HG03064 (cell line): ENCODE measurements at regions not wholly inside any gene's neighbourhood (a gene's known extent, or its start where the extent isn't known, plus 50 kb on each side); places are given as distances from the start of the nearest gene placed in this dataset.
"Not testable (repeated sequence)": the region's sequence is repeated elsewhere in the genome, so short reads cannot be mapped to it uniquely, and the experiment has no call there.

Source experiments
- ATAC-seq: cut with Tn5 transposase; IDR thresholded peaks from one replicate; pipeline ENCODE4 v1.9.1; 2021; ENCODE audit warnings: low read depth; ENCODE audit not compliant: unreplicated experiment

DNA sequence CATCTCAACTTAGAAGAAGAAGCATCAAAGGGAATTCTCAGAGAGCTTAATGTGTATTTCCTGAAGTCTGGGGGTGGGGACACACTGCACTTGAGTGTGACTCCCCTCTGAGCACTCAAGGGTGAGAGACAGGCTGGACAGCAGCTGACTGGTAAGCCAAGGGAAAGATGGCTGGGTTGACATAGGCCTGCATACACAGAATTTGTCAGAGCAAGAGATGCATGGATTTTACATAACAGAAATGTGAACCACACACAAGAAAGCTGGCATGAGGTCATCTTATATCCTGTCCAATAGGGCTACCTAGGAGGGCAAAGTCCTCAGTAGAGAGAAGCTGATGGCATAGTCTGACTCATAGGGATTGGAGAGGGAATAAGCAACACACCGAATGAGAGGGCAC, 114.3 kb upstream of the EPB41L4A start:
- peak; percentile 38 for ATAC-seq

DNA sequence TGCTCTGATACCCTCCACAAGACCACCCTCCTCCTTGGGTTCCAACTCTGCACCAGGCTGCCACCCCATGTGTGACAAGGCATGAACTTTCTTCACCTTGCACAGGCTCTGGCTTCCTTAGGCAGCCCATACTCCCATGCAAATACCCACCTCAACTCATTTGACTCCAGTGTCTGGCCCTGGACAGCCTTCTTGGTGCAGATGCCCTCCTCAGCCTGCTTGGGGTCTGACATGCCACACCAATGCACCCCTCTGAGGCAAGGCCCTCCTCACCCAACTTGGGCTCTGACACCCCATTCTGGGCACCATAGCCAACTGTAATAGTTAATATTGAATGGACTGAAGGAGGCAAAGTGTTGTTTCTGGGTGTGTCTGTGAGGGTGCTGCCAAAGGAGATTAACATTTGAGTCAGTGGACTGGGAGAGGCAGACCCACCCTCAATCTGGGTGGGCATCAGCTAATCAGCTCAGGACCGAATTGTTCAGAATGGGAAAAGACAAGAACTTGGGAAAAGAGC, 115.0 kb upstream of the EPB41L4A start:
- no peak for ATAC-seq

DNA sequence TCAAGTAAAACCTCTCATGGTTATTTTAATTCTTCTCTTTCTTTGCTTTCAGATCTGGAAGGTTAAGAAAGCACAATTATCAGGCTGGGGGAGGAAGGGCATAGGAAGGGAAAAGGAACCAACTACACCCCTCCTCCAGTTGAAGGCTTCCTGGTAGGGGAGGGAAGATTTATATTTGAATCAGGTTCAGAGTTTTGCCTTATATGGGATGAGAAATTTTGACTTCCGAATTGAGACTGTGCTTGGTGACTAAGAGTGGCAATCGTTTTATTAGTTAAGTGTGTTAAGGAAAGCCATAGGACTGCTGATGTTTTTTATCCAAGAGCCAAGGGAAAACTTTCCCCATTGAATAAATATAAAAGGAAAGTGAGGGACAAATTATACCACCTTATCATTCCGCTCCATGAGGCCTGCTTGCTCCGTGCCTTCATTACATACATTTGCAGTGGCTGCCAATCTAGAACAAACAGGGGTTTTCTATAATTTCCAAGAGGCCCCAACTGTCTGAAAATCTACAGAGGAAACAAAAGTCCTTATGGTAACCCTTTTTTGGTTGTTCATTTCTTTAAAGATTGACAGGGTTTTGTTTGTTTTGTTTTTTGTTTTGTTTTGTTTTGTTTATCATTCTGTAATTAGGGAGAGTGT, 115.7 kb upstream of the EPB41L4A start:
- no peak for ATAC-seq

DNA sequence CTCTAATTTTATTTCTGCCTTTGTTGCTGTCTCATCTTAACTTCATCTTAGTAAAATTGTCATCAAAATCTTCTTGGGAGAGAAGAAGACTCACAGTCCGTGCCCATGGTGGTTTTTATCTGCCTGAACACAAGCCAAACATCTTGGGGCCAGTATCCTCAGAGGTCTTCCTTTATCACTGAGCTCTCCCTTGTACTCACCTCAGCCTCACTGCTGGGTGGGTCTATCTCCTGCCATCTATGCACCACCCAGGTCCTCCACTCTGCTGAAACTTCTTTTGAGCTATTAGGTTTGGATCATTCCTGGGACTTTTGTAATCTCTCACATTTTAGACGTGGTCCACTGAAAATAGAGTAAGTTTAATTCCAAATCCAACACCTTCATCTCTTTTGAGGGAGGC, 116.3 kb upstream of the EPB41L4A start:
- no peak for ATAC-seq

DNA sequence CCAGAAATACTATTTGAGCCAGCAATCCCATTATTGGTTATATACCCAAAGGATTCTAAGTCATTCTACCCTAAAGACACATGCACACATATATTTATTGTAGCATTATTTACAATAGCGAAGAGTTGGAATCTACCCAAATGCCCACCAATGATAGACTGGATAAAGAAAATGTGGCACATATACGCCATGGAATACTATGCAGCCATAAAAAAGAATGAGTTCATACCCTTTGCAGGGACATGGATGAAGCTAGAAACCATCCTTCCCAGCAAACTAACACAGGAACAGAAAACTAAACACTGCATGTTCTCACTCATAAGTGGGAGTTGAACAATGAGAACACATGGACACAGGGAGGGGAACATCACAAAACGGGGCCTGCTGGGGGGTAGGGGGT, 125.5 kb upstream of the EPB41L4A start:
- not testable (repeated sequence) for ATAC-seq

DNA sequence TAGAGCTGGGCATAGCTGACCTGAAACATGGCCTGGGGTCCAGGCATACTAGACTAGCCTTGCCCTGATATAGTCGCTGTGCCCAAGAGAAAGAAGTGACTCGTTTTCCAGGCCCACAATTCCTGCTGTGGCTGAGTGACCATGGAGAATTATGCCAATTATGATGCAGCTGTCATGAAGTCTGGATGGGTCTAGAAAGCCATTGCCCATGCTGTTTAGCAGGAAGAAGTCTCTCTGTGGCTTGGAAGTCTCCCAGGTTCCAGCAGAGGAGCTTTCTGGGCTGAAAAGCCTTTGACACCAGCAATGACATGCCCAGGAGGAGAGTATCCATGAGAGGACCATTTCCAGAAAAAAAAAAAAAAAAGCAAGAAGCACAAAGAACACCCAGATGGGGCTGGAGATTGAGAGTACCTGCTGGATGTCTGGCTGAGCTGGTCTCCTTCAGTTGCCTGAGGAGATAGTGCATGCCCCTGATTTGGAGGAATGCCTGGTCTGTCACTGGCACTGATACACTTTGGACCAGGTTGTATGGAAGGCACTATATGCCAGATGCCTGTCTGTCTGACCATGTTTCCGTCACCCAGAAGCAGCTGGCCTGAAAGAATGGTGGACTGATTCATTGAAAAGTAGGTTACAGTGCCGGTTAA, 128.0 kb upstream of the EPB41L4A start:
- no peak for ATAC-seq

DNA sequence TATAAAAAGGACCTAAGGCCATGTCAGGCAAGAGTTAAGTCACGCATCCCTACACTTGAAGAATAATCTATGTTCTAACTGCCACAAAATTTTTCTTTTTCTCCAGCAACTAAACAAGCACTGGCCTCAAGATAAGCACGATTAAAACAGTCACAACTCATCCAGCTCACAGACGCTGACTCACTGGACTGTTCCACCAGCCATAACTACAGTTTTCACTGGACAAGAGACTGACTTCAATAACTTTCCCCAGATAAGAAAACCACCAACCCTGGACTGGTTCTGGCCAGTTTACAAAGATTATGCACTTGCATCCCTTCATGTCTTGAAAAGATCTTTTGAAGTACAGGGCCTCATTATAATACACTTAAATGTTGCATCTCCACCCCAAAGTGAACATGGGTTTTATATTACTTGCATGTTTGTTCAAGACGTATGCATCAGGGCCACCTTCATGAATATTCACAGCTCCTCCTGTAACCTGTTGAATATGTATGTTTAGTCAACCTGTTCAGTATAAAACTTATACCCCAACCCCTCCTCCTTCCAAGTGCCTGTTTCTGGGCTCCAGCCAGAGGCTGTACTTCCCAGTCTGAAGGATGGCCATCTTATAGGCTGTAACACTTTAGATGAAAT, 129.3 kb upstream of the EPB41L4A start:
- no peak for ATAC-seq

DNA sequence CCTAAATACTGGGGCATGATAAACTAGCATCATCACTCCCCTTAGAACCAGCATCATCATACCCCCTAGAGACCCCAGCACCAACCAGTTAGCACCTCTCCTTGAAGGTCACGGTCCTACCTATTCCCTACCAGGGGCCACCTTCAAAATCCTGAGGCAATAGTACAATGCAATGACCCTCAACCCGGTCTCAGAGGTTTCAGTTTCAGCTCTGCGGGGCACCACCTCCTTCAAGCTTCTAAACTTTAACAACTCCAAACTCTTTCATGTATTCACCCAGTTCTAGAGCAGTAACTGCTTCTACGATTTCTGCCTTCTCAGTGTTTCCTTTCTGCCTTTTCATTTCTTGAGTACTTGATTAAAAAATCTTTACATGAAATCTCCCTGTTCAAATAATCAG, 130.1 kb upstream of the EPB41L4A start:
- ATAC-seq = no peak

DNA sequence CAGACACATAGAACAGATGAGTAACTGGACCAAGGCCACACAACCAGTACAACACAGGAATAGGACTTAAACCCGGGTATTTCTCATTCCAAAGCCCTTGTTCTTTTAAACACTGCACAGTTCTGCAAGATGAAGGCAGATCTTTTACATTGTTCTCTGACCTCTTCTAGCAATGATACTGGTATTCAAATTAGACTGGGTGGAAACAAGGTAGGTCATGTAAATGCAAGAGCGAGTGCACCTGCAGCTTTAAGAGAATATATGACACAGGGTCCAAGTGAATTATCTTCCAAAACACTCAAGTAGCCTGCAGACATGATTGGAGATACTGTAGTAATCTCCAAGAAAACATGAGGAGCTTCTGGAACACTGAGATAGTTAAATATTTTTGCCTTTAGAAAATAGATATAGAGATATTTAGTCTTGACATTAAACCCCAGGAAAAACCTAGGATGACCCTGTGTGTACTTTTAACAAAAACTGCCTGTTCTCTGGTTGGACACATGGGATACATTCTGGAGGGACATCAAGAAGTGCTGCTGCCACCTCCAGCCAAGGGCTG, 130.6 kb upstream of the EPB41L4A start:
- no peak for ATAC-seq

DNA sequence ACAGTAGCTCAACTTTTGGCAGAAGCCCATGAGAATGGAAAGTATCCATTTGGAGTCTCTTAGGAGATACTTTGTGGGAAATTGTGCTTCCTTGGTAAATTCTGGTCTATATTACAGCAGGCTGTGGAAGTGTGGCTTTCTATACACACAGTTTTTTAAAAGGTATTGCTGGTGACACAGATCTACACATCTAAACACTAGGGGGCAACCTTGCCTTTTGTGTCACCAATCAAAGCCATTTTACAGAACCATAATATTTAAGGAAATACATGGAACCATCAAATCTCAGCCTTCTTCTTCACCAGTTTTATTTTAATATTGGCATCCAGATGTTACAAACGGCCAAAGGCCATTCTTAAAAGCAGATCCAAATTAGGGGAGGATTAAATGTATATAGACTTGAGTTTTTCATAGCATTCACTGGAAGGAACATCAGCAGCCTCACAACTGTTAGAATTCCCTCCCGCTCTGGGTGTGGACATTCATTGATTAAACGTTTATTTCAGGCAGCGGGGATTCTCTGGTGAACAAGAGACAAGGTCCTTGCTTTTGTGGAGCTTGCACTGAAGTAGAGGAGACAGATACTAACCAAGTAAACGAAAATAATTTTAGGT, 132.4 kb upstream of the EPB41L4A start:
- ATAC-seq = no peak

DNA sequence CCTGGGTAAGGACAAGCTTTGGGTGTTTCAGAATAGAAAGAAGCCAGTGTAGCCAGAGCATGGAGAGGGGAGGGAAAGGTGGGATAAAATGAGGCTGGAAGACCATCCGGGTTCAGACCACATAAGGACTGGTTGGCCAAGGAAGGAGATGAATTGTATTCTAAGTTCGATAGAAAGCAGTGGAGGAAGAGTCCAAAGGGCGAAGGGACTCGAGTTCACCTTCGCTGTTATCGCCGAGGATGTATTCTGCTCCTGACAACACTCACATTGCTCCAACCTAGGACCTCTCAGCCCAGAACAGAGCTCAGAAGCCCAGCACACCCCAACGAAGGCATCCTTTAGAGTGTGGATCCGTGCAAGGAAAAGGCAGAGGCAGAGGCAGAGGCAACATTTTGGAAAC, 133.1 kb upstream of the EPB41L4A start:
- ATAC-seq = no peak

DNA sequence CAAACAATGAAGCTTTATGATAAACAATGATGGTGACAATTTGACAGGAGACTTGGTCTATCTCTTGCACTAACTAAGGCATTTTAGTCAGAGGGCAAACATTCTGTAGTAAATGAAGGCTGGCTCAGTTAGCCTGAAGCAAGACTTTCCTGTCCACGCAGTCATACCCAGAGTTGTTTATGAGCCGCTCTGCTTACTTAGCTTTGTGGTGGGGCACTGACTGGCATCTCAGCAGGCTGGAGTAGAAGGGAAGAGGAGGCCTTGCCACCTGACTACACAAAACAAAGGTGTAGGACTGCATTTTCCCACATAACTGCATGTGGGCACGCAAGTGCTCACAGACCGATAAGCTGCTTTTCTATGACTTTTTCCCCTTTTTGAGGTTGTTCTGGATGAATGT, 133.7 kb upstream of the EPB41L4A start:
- no peak for ATAC-seq

DNA sequence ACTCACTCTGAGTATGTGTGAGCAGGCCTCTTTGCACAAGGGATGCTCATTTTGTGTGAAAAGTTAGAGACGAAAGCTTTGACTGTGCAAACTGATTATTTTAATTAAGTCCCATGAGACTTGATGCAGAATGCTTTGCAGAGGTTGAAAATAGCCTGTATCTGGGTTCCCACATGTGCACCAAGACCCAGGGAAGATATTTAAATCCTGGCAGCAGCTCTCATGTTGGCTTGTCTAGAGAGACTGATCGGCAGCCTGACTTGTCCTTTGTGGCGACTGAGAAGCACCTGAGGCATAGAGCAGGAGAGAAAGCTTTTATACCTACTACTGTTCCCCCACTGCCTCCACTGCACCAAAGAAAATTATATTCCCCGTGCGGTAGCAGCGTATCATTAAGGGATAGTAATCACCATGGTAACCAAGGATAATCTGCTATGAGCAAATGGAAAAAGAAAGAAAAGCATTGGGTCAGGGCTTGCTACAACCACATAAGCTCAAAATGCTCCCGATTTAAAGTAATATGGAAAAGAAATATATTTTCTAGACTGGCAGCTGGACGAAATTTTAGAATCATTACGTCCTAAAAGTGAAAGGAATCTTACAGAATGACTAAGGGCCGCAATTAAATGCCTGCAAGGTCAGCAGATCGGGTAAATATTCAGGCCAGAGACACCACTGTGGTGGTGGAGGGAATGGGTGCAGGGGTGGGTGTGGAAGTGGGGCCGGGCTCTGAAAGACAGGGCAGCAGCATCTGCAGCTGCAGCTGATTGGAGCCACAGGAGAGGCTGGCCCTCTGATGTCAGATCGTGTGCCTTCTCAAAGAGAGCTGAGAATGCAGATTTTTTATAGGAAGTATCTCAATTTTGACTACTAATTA, 135.3 kb upstream of the EPB41L4A start:
- no peak for ATAC-seq

DNA sequence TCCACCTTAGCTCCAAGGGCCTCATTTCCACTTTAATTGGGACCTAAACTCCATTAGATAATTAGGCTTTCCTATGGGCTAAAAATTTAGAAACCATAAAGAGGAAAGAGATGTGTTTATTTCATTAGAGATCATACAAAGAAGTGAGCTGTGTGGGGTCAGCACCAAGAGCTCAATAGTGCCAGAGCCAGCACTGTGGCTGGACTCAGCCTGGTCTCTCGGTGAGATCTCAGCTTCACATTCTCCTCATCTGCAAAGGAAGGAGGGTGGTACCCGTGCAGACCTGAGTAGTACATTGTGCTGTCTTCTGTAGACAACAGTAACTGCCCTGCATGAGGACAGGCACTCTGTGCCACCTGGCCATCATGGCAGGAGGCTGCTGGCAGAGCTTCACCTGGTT, 136.1 kb upstream of the EPB41L4A start:
- no peak for ATAC-seq

DNA sequence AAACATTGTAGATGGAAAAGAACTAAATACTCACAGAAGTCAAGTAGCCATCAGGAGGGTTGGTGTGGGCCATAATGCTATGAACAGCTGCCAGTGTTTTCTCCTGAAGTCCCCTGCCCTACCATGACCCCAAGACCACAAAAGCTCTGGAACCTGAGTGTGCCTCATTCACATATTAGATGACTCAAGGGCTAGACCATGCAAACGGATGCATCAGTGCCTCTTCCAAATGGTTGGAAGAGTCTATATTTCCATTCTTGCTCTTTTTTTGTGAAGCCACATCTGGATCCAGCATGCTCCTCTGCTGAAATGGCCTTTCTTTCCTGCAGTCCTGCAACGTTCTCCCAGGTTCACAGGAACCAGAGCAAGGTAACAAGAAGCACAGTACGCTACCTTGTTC, 136.6 kb upstream of the EPB41L4A start:
- ATAC-seq = no peak

DNA sequence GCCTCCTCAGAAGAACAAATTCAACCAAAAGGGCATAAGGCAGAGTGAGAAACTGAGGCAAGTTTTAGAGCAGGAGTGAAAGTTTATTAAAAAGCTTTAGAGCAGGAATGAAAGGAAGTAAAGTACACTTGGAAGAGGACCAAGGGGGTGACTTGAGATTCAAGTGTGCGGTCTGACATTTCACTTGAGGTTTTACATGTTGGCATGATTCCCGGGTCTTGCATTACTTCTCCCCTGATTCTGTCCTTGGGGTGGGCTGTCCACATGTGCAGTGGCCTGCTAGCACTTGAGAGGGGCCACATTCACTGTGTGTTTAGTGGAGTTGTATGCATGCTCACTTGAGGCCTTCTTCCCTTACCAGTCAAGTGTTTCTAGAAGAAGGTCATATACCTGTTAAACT, 140.4 kb upstream of the EPB41L4A start:
- not testable (repeated sequence) for ATAC-seq

DNA sequence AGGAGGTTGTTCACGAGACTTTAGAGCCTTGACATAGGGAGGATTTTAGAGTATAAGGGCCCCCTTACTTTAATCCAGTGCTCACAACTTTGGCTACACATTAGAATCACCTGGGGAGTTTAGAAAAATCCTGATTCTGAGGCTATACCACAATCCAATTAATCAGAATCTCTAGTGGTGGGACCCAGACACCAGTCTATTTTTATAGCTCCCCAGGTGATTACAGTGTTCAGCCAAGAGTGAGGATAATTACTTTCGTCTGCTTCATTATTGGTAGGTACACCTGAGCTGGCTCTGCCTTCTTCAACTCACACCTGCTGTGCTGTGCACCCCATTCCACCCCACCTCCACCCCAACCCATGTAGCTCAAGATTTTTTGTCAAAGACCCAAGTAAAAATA, 141.3 kb upstream of the EPB41L4A start:
- ATAC-seq = no peak

DNA sequence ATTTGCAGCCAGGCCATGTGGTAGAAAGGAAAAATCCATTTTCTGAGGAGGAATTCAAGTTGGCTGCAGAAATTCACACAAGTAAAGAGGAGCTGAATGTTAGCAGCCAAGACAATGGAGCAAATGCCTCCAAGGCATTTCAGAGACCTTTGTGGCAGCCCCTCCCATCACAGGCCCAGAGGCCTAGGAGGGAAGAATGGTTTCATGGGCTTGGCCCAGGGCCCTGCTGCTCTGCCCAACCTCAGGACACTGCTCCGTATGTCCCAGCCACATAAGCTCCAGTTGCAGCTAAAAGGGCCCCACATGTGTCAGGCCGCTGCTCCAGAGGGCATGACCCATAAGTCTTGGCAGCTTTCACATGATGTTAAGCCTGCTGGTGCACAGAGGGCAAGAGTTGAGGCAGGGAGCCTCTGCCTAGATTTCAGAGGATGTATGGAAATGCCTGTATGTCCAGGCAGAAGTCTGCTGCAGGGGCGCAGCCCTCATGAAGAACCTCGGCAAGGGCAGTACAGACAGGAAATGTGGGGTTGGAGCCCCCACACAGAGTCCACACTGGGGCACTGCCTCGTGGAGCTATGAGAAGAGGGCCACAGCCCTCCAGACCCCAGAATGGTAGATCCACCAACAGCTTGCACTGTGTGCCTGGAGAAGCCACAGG, 144.2 kb upstream of the EPB41L4A start:
- ATAC-seq = no peak

DNA sequence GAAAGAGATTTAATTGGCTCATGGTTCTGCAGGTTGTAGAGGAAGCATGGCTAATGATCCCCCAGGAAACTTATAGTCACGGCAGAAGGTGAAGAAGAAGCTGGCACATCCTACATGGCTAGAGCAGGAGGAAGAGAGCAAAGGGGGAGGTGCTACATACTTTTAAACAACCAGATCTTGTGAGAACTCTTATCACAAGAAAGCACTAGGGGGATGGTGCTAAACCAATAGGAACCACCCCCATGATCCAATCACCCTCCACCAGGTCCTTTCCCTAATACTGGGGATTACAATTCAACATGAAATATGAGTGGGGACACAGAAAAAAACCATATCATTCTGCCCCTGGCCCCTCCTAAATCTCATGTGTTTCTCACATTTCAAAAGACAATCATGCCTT, 147.2 kb upstream of the EPB41L4A start:
- no peak for ATAC-seq

DNA sequence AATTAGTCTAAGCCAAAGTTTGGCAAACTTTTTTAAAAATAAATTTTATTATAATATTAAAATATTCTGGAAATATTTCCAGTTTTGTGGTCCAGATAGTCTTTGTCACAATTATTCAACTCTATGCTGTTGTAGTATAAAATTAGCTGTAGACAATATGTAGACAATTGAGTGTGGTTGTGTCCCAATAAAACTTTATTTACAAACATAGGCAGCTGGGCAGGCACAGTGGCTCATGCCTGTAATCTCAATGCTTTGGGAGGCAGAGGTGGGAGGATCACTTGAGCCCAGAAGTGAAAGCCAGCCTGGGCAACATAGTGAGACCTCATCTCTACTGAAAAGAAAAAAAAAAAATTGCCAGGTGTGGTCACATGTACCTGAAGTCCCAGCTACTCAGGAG, 150.5 kb upstream of the EPB41L4A start:
- no peak for ATAC-seq
